ENCODE measurements at regions not wholly inside any gene's neighbourhood (a gene's known extent, or its start where the extent isn't known, plus 50 kb on each side); places are given as distances from the start of the nearest gene placed in this dataset.

DNA sequence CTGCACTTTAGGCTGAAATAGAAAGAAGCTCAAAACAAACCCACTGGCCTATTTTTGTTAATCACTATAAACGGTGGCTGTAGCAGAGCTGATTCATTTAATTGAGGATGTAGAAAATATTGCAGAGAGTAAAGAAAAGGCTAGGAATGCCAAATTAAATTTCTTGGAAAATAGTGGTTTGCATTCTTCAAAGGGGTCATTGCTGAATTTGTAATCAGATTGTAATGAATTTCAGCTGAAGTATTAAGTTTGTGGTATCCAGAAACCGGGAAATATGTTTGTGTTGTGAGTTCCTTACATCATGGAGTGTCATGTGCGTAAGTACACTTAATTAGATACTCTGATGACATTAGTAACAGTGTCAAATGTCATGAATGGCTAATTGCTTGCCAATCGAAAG lies 203.0 kb downstream of the SAMD5 start:
- FAIRE-seq (no peak), DNase-seq (ENCODE audit: insufficient read length, low spot score) (no peak)

DNA sequence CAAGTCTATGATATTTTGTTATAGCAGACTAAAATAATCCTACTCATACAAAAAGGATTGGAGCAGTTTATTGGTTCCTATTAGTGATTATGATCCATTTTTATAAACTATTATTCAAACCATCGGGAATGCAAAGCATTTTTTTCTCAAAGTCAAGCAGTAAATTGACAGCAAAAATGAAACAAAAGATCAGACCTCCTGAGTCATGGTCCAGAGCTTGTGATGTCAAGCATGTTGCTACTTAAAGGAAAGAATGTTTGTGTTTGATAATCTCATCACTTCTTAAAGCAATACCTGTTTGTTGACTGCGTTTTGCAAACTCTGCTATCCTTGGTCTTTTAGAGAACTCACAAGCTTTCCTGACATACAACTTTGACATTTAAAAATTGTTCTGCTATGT lies 204.4 kb downstream of the SAMD5 start:
- DNase-seq (ENCODE audit: insufficient read length, low spot score) (no peak), FAIRE-seq (no peak)

DNA sequence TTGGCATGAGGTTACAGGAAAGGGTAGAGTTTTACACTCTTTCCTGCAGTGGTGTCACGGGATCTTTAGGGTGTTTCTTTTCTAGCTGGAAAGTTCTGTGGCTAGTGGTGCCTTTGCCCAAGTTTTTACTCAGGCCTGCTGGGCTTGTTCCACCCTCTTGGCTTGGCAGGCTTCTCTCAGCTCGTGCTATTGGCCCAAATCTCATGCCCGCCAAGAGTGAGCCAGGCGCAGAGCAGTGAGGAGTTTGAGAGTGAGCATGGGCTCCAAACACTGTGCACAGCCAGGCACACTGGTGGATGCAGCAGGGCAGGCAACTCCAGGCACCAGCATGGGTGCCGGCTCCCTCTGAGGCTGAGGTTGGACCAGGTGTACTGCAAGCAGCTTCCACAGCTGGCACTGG lies 206.5 kb downstream of the SAMD5 start:
- FAIRE-seq (no peak), DNase-seq (ENCODE audit: insufficient read length, low spot score) (no peak)

DNA sequence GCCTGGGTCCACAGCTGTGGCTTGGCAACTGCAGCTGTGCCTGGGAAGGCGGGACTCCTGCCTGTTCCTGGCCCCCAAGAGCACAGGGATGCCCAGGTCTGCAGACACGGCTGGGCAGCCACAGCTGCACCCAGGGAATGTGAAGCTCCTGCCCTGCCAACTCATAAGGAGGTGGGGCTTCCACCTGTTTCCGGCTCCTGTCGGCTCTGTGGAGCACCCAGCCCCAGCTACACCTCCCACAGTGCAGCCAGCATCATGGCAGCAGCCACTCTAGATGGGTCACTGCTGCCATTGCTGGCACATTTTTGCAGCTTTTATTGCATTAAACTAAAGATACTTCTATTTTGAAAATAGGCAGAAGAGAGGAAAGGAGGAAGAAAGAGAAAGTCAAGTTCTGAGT lies 207.9 kb downstream of the SAMD5 start:
- FAIRE-seq (no peak), DNase-seq (ENCODE audit: insufficient read length, low spot score) (no peak)

DNA sequence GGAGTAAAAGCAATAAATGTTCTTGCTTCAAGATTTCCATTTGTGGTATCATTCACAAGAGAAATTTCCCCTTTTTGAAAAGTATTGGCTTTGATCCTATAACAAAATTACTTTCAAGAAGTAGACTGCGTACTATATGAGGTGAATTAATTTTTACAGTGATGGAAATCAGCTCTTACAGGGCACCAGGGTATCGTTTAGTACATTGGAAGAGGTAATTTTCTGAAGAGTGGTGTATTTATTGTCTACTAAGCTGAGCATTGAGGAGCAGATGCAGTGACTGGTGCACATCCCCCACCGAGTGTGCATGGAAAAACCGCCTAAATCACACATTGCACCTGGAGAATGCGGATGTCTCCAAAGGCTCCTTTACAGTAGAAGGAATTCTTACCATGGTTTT lies 209.5 kb downstream of the SAMD5 start:
- FAIRE-seq: no peak

DNA sequence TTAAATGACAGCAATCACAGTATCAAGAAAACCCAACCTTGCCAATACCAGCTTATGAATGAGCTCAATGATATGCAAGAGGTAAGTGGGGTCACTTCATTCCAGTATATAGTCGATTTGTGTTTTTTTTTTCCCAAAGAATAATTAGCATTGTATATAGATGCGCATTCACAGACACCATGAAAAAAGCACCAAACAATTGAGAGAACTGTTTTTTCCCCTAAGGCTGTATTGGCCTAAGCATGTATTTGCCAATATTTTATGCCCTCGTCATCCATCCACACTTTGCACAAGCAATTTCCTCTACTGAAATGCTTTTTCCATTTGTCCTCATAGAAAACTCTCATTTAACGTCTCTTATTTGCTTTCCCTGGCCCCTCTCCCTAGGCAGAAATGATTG lies 213.7 kb downstream of the SAMD5 start:
- FAIRE-seq (no peak), DNase-seq (ENCODE audit: insufficient read length, low spot score) (no peak)

More for the DNA sequence above, 209.5 kb downstream of the SAMD5 start:
- DNase-seq (ENCODE audit: insufficient read length, low spot score): no peak

DNA sequence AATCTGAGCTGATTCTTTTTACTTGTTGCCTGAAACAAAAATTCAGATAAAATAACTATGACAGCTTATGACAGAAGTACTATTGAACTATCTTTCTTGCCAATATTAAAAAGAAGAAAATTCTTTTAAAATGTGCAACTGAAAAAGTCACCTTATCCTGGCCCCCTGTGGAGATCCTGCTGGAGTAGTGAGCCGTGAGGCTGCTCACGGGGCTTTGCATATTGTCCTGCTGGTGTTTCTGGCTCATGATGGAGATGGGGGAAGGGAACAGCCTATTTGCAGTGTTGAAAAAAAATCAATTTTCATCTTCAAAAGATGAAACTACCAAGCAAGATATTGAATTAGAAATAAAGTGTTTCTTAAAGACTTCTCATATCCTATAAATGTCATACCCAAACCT lies 216.0 kb downstream of the SAMD5 start:
- no peak for DNase-seq (ENCODE audit: insufficient read length, low spot score)
- FAIRE-seq: no peak

DNA sequence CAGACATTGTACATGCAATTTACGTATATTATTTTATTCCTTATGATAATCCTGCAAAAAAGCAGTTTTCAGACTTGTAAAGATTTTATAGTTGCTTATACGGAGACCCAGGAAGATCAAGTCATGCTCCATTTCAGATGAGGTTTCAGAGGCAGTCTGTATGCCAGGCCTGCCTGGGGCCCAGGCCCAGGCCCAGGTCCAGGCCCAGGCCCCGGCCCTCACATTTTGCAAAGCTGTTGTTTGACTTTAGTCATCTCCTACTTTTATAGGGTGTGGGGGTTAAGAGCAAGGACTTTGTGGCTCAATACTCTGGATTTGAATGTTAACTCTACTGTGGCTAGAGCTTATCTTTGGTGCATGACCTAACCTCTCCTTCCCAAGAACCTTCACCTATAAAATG lies 217.9 kb downstream of the SAMD5 start:
- no peak for FAIRE-seq
- DNase-seq (ENCODE audit: insufficient read length, low spot score): no peak

DNA sequence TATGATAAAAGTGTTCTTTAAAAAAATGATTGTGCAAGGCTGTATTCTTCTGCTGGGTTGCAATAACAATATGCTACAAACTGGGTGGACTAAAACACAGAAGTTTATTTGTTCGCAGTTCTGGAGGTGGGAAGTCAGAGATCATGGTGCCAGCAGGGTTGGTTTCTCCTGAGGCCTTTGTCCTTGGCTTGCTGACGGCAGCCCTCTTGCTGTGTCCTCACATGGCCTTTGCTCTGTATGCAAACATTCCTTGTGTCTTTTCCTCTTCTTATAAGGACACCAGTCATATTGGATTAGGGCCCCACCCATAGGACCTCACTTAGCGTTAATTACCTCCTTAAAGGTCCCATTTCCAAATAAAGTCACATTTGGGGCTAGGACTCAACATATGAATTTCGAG lies 220.4 kb downstream of the SAMD5 start:
- DNase-seq (ENCODE audit: insufficient read length, low spot score) (no peak), FAIRE-seq (no peak)

DNA sequence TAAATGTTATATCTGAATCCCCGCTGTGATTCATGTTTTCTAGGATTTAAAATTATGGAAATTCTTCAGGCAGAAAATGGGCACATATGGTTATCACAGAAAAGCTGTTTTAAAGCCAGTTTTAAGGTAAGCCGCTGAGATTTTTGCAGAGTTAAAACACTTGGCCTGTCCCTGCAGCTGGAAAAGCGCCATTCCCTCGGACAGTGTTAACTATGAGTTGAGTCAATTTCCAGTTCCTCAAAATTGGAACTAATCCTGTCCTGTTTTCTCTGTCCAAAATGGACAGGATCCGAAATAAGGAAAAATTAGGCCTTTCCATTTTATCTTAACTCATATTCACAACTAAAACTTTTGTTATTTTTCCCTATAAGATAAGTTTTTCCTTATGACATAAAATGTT lies 225.2 kb downstream of the SAMD5 start:
- no peak for DNase-seq (ENCODE audit: insufficient read length, low spot score)
- no peak for FAIRE-seq

DNA sequence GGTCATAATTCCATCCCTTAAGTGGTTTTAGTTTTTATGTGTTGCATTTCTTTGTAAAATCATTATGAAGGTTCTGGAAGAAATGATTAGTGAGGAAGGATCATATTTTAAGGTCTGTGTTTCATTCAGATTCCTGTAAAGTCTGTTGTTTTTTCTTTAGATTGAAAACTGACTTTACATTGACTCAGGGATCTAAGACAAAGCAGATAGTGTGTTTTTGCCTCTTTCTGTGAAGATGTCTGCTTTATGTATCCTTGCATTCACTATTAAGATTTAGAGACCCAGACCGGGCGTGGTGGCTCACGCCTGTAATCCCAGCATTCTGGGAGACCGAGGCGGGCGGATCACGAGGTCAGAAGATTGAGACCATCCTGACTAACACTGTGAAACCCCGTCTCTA lies 225.7 kb downstream of the SAMD5 start:
- FAIRE-seq: no peak
- DNase-seq (ENCODE audit: insufficient read length, low spot score): no peak

DNA sequence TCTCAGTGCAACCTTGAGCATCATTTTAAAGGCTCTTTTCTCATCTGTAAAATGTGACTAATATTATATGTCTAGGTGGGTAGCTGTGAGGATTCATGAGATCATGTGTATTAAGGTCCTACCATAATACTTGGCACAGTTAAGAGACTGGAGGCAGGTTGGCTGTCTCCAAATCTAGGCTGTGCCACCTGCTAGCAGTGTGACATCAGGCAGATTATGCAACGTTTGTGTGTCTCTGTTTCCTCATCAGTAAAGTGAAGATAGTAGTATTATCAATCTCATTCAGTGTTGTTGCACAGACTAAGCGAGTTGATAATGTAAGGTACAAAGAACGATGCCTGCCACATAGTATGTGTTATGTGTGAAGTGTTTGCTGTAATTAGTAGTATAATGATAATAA lies 227.4 kb downstream of the SAMD5 start:
- FAIRE-seq: no peak
- DNase-seq (ENCODE audit: insufficient read length, low spot score): no peak

DNA sequence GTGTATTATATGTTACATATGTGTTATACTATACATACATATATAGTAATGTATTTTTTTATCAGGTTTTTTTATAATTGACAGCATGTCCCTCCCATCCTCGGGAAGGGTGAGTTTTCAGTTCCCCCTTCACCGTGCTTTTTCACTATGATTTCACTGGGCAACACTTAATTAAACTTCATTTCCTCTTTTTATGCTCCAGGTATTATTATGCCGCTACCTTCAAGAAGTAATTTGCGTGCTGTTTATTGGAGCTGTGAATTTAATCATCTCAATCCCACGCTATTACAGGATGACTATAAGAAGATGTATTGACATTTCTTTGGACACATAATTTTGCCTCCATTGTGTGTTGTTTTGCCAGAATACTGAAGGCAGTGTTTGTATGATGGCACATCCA lies 228.6 kb downstream of the SAMD5 start:
- FAIRE-seq (no peak), DNase-seq (ENCODE audit: insufficient read length, low spot score) (no peak)

DNA sequence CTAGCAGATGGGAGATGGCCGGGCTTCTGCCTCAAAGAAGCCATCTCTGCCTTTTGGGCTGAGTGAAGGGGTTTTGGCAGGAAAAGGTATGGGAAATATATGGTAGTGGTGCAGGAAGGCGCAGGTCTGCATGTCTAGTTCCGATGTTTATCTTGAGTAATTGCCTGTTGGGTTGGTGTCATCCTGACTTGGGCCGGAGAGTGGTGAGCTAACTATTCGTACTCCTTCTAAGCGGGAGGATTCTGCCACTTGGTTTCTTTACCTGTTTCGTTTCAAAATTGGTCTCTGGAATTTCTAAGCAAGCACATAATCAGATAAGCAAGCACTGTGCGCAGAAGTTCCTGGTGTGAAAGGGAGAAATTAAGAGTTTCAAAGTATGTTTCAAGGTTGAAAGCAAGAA lies 229.6 kb downstream of the SAMD5 start:
- DNase-seq (ENCODE audit: insufficient read length, low spot score): no peak
- FAIRE-seq: no peak

DNA sequence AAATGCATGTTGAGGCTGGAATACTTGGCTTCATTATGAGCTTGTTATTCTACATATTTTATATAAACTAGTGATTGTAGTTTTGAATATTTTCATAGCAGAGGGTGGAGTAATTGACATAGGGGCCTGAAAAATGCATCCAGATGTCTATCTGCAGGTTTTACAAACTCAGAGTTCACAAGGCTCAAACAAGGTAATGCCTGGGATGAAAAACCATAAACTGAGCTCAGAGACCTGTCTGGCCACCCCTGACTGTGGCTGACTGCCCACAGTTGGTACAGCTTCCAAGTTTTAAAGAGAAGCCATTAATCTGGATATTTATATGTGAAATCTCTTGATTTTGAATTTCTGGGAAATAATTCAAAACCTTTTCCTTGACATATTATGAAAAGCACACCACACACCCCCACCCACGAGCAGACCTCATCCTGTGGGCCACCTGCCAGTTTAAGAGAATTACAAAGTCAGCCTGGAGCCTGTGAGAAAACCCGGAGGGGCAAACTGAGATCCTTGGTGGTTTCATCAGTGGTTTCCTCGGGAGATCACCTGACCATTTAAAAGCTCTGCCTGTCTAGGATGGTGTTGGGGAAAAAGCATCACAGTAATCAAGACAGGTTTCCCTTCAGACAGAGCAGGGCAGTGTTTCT lies 230.1 kb downstream of the SAMD5 start:
- peak; percentile 37 for FAIRE-seq
- DNase-seq (ENCODE audit: insufficient read length, low spot score): no peak

DNA sequence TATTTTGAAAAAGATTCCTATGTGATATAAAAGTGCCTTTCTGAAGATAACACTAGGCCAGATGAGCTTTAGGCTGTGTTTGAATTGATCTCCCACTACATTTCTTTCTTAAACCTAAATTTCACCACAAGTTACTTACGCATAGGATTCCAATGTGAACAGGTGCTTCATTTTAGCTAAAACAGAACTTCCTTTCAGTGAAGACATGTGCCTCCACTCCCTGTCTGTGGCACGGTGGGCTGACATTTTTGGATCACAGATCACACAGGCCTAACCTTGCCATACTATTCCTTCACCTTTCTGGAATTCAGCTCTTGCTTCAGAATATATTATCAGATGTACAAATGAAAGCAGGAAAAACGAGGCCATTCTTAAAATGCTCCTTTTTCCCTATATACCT lies 231.8 kb downstream of the SAMD5 start:
- DNase-seq (ENCODE audit: insufficient read length, low spot score) (no peak), FAIRE-seq (no peak)

DNA sequence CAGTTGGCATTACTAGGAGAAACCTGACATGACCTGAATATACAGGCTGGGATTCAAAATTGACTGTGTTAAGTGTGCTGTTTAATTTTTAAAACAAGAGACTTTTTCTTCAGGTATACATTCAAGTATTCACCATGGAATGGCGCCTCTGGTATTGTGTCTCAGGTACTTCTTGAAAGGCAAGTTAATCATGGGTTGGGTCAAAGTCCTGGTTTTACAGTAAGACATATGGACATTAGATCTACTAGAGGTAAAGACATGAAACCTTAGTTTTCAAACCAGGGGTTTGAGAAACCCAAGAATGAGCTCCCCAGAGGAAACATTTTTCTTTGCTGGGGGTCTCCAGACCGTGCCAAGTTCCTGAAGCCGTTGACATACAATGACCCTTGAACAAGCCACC lies 232.4 kb downstream of the SAMD5 start:
- FAIRE-seq (no peak), DNase-seq (ENCODE audit: insufficient read length, low spot score) (no peak)

DNA sequence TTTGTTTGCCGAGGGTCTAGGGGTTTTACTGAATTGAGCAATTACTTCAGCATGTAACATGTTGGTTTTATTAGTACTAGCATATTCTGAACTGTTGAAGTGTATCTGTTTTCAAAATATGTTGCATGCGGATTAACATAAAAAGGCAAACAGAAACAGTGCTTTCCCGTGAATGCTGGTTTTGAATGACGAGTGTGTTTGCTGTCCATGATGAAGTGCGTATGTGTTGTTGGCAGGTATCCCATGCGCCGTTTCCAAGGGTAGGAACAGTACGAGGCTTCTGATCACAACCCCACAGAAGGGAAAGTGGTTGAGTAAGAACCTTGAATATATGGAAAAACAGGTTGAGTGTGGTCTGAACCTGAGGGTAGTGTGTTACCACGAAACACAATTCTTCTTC lies 232.9 kb downstream of the SAMD5 start:
- no peak for FAIRE-seq
- DNase-seq (ENCODE audit: insufficient read length, low spot score): no peak

DNA sequence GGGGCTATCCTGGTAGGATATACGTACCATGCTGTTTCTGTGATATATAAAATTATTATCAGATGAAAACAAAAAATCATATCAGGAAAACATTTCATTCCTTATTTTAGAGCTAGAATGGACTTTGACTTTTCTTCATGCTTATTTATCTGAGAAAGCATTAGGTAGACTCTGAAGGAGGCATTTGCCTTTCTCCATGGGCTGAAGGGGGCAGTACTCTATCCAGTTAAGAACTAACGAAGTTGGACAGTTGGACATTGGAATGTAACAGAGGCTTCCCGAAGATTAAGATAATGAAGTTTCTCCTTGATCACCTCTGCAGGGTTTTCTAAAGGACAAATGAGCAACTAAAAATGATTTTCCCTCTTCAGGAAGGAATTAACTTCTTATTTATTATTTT lies 233.9 kb downstream of the SAMD5 start:
- FAIRE-seq (no peak), DNase-seq (ENCODE audit: insufficient read length, low spot score) (no peak)

DNA sequence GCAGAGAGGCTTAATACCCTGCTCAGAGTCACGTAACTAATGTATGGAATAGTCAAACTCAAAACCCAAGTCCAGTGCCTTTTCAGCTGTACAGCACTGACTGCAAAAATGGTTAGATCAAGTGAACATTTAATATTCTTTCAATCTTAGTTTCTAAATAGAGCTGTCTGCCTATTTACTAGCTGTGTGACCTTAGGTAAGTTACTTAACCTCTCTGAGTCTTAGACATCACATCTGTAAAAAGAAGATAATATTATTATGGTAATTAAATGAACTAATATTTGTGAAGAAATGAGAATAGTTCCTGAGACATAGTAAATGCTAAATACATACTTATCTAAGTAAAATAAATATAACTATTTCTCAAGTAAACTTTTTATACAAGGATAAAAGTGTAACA lies 235.5 kb downstream of the SAMD5 start:
- no peak for FAIRE-seq
- no peak for DNase-seq (ENCODE audit: insufficient read length, low spot score)

DNA sequence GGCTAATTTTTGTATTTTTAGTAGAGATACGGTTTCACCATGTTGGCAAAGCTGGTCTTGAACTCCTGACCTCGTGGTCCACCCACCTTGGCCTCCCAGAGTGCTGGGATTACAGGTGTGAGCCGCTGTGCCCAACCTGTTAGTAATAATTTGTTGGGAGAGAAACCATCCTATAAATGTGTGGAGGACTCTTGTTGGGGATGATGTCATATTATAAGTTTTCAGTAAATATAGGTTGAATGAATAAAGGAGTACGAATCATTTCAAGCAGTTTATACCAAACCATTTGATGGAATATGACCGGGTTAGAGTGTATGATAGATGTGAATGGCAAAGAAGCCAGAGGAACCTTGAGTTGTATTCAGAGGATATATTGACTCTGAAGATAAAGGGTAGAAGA lies 240.8 kb downstream of the SAMD5 start:
- no peak for FAIRE-seq
- DNase-seq (ENCODE audit: insufficient read length, low spot score): no peak

DNA sequence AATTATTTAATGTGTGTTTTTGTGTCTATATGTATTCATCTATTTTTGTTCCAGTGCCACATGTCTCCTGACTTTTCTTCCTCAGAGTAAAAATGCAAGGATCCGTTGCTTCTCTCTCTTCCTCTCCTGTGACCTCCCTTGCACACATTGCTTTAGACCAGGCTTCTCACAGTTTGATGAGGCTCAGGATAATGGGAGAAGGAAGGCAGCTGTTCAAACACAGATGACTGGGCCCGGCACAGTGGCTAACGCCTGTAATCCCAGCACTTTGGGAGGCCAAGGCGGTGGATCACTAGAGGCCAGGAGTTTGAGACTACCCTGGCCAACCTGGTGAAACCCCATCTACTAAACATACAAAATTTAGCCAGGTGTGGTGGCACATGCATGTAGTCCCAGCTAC lies 241.9 kb downstream of the SAMD5 start:
- no peak for FAIRE-seq
- DNase-seq (ENCODE audit: insufficient read length, low spot score): no peak

DNA sequence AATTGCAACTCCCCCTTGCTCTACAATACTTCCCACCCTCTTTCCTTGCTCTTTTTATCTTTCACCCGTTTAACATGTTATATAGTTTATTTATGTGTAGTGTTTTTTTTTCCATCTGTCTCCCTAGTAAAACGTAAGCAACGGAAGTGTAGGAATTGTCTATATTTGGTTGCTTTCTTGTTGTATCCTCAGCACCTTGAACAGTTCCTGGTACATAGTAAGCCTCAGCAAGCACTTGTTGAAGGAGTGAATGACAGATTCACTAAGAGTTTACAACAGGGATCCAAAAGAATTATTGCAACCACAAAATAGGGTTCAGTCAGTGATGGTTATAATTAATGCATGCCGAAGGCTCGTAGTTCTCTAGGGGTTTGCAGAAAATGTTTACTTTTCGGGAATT lies 242.7 kb downstream of the SAMD5 start:
- DNase-seq (ENCODE audit: insufficient read length, low spot score) (no peak), FAIRE-seq (no peak)
